Right cardiac atrium (tissue), 5 donors: ENCODE measurements at regions not wholly inside any gene's neighbourhood (a gene's known extent, or its start where the extent isn't known, plus 50 kb on each side); places are given as distances from the start of the nearest gene placed in this dataset.

Experiments
- ATAC-seq, 2 donors: fragments of 200-7000 bp; cut with Tn5 transposase; one replicate each; pipeline versions ENCODE4 v1.8.0 to v1.9.1; 2020; ENCODE audit warnings: moderate library complexity in 2 of 2, mild to moderate bottlenecking in 1 of 2
- DNase-seq, 3 donors: peaks; one replicate each; pipeline ENCODE4 v3.0.0-alpha.2; 2020
- H3K27ac ChIP-seq: one replicate; pipeline ENCODE4 v1.5.1; 2013; ENCODE audit warnings: mild to moderate bottlenecking, low read length, control low read depth, moderate library complexity
- H3K27me3 ChIP-seq: one replicate; pipeline ENCODE4 v1.6.1; 2013; ENCODE audit not compliant: control insufficient read depth, insufficient read depth
- H3K4me1 ChIP-seq: one replicate; pipeline ENCODE4 v1.6.1; 2013; ENCODE audit warnings: low read length; ENCODE audit not compliant: control insufficient read depth, insufficient read depth
- H3K4me3 ChIP-seq: one replicate; pipeline ENCODE4 v1.5.1; 2013; ENCODE audit warnings: low read length, control low read depth
- H3K9me3 ChIP-seq: one replicate; pipeline ENCODE4 v1.6.1; 2013; ENCODE audit warnings: low read length; ENCODE audit not compliant: control insufficient read depth
- WGBS: extraction: QIAGEN DNeasy Blood & Tissue Kit; methylation state at CpG from one replicate; pipeline ENCODE4 v1.1.7; 2013; 5-methylcytosine and 5-hydroxymethylcytosine counted together
- intact Hi-C, 4 donors: fragments of 100-400 bp; cut with DNase I; formaldehyde crosslinking; loops; one replicate each; pipeline versions ENCODE4 v1.11.0 to v1.14.0; 2022 to 2023
- donor health status: healthy with polysubstance abuse.
- donor health status: DM: no; HTN: yes; CAD: no.
- donor health status: DM: no; HTN: no; CAD: no.
- donor health status: DM: no; HTN: yes; CAD: no; lungs with severe emphysema.
- donor health status: DM: yes; HTN: yes; CAD: no.

GRCh38 chr17:65457635-65458257 is 103.7 kb downstream of the AXIN2 start:
- ATAC-seq (no peak), DNase-seq (no peak)
- Histone ChIP-seq H3K9me3 (no peaks in the 10 kb centered on the region), H3K4me3 (no peak overlapping the region), H3K27me3 (no peaks in the 10 kb centered on the region), H3K4me1 (peaks cover 3% of the 10 kb centered on the region), H3K27ac (peak overlapping the region; percentile 83)
- intact Hi-C loops = loop anchor here in 2 of 4 donors (5.0 kb wide), 1 partner anchor 100 kb away; no protein-coding TSS in a partner anchor
- 80% methylated on average over 11 of the region's 11 CpGs for WGBS

GRCh38 chr17:65457183-65457582 is 104.3 kb downstream of the AXIN2 start:
- Histone ChIP-seq H3K9me3 (no peaks in the 10 kb centered on the region), H3K27me3 (no peaks in the 10 kb centered on the region), H3K4me1 (peaks cover 3% of the 10 kb centered on the region), H3K27ac (peak overlapping the region; percentile 83), H3K4me3 (no peak overlapping the region)
- WGBS = 71% methylated on average over 3 of the region's 3 CpGs
- DNase-seq = no peak
- intact Hi-C loops = loop anchor here in 2 of 4 donors (5.0 kb wide), 1 partner anchor 100 kb away; no protein-coding TSS in a partner anchor
- ATAC-seq = no peak

GRCh38 chr17:65456368-65457151 is 104.9 kb downstream of the AXIN2 start:
- 55% methylated on average over 7 of the region's 7 CpGs for whole genome bisulfite sequencing
- Histone ChIP-seq H3K27ac (peak overlapping the region; percentile 83), H3K4me3 (no peak overlapping the region), H3K27me3 (no peaks in the 10 kb centered on the region), H3K9me3 (no peaks in the 10 kb centered on the region), H3K4me1 (peaks cover 3% of the 10 kb centered on the region)
- DNase-seq (no peak), ATAC-seq (peak; percentile 69 to 75)
- intact Hi-C loops = loop anchor here in 2 of 4 donors (5.0 kb wide), 1 partner anchor 101 kb away; no protein-coding TSS in a partner anchor

GRCh38 chr17:65455972-65456343 is 105.5 kb downstream of the AXIN2 start:
- peak; percentile 72 to 76 for ATAC-seq
- Histone ChIP-seq H3K9me3 (no peaks in the 10 kb centered on the region), H3K27ac (peak overlapping the region; percentile 83), H3K4me3 (no peak overlapping the region), H3K4me1 (peaks cover 3% of the 10 kb centered on the region), H3K27me3 (no peaks in the 10 kb centered on the region)
- 37% methylated on average over 7 of the region's 7 CpGs for WGBS
- intact Hi-C loops = loop anchor here in 2 of 4 donors (5.0 kb wide), 1 partner anchor 101 kb away; no protein-coding TSS in a partner anchor
- no peak for DNase-seq

GRCh38 chr17:65455154-65455971 is 106.1 kb downstream of the AXIN2 start:
- H3K27me3 ChIP-seq = no peaks in the 10 kb centered on the region
- H3K27ac ChIP-seq = peak overlapping the region; percentile 83
- intact Hi-C loops = loop anchor here in 2 of 4 donors (5.0 kb wide), 1 partner anchor 102 kb away; no protein-coding TSS in a partner anchor
- 73% methylated on average over 11 of the region's 11 CpGs for WGBS
- H3K4me3 ChIP-seq = no peak overlapping the region
- ATAC-seq (no peak), DNase-seq (no peak)
- no peaks in the 10 kb centered on the region for H3K9me3 ChIP-seq
- H3K4me1 ChIP-seq = peaks cover 3% of the 10 kb centered on the region

DNA sequence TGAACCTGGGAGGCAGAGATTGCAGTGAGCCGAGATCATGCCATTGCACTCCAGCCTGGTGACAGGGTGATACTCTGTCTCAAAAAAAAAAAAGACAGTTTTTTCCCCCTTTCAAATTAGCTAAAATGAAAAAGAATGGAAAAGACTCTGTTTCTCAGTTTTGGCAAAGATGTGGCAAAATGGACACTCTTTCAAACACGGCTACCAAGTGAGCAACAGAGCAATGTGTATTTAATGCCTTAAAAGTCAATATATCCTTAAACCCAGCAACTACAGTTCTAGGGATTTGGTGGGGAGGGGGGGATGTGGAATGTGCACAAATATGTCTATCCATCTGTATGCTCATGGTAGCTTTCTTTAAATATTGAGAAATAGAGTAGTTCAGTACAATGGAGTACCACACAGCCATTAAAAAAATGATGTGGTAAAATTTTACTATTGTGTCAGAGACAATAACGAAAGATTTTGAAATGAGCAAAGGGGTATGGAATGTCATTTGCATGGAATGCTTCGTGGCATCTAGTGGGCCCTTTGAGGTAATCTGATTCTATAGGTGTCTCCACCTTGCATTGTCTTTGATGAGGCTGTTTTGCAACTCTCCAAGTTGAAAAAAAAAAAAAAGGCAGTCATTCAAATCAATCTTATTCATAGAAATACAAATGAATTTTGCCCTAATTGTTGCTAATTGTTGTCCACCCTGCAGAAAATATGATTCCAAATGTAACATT is 108.1 kb downstream of the AXIN2 start:
- no peak overlapping the region for H3K27ac ChIP-seq
- WGBS = 85% methylated on average over 4 of the region's 4 CpGs
- DNase-seq = no peak
- peaks cover 3% of the 10 kb centered on the region for H3K4me1 ChIP-seq
- ATAC-seq = no peak
- H3K27me3 ChIP-seq = no peaks in the 10 kb centered on the region
- intact Hi-C loops = no loop called here
- no peak overlapping the region for H3K4me3 ChIP-seq
- H3K9me3 ChIP-seq = no peaks in the 10 kb centered on the region

- H3K4me3 ChIP-seq = no peak overlapping the region
- peaks cover 12% of the 10 kb centered on the region for H3K4me1 ChIP-seq
- H3K27ac ChIP-seq = no peak overlapping the region
- DNase-seq = no peak
- ATAC-seq = no peak
- intact Hi-C loops = no loop called here
- H3K27me3 ChIP-seq = no peaks in the 10 kb centered on the region
- H3K9me3 ChIP-seq = no peaks in the 10 kb centered on the region
- WGBS = 88% methylated on average over 4 of the region's 4 CpGs
These were observed 112.0 kb downstream of the AXIN2 start for GRCh38 chr17:65449495-65449894.

DNA sequence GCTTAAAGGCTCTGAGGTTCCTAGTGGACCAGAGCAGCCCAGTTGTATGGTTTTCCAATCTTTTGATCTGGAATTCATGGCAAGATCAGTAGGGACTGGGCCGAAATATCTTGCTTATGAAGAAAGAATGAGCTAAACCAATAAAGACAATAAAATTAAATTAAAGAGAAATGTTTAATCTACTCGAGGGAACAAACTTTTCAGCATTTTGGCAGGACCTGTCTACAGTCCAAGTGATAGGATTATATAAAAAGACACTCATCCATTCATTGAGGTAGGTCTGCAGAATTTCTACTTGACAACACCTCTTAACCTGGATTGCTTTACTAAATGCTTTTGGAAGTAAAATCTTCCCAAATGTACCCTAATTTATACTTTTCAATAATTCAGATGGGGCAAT is 113.6 kb downstream of the AXIN2 start:
- Histone ChIP-seq H3K27me3 (no peaks in the 10 kb centered on the region), H3K27ac (no peak overlapping the region), H3K4me3 (no peak overlapping the region), H3K9me3 (no peaks in the 10 kb centered on the region), H3K4me1 (peaks cover 12% of the 10 kb centered on the region)
- intact Hi-C loops = no loop called here
- ATAC-seq (no peak), DNase-seq (no peak)
- WGBS = 0% methylated on average over 2 of the region's 2 CpGs

GRCh38 chr17:65446838-65447526 is 114.5 kb downstream of the AXIN2 start:
- Histone ChIP-seq H3K27me3 (no peaks in the 10 kb centered on the region), H3K4me1 (peaks cover 12% of the 10 kb centered on the region), H3K4me3 (no peak overlapping the region), H3K9me3 (no peaks in the 10 kb centered on the region), H3K27ac (no peak overlapping the region)
- intact Hi-C loops = no loop called here
- DNase-seq (peak; percentile 30 to 66 (median 65)), ATAC-seq (peak; percentile 72 to 75)
- WGBS = 34% methylated on average over 6 of the region's 6 CpGs

GRCh38 chr17:65446043-65446442 is 115.4 kb downstream of the AXIN2 start:
- no peak overlapping the region for H3K4me3 ChIP-seq
- H3K4me1 ChIP-seq = peaks cover 12% of the 10 kb centered on the region
- ATAC-seq (no peak), DNase-seq (no peak)
- 56% methylated on average over 3 of the region's 3 CpGs for WGBS
- no peaks in the 10 kb centered on the region for H3K27me3 ChIP-seq
- H3K9me3 ChIP-seq = no peaks in the 10 kb centered on the region
- H3K27ac ChIP-seq = no peak overlapping the region
- intact Hi-C loops = no loop called here
